Endothelial cell of umbilical vein (primary cell): ENCODE measurements at regions not wholly inside any gene's neighbourhood (a gene's known extent, or its start where the extent isn't known, plus 50 kb on each side); places are given as distances from the start of the nearest gene placed in this dataset.

Experiments
- BruUV-seq: library from RNA; stranded (reverse); fragments of 400-500 nt; replicated peaks from 2 replicates; lab custom pipeline; 2021; lab: Mats Ljungman, UMichigan
- CTCF ChIA-PET: fragments of 300-600, 350-600 bp; sonication (Branson Sonifier 250); formaldehyde crosslinking; loops from one replicate; lab custom pipeline; 2021; ENCODE audit warnings: antibody characterized with exemption, inconsistent platforms; lab: Charles Lee
- POLR2A ChIA-PET: fragments of 300-600, 350-600 bp; sonication (Branson Sonifier 250); formaldehyde crosslinking; loops from one replicate; lab custom pipeline; 2021; ENCODE audit warnings: antibody characterized with exemption, inconsistent platforms; lab: Charles Lee
- DNase-seq: peaks from one replicate; pipeline ENCODE4 v3.0.0-alpha.2; 2011; ENCODE audit warnings: low read depth, low spot score
- FAIRE-seq: peaks from 2 replicates; lab custom pipeline; 2011; peaks lifted over from hg19 to GRCh38; lab: Jason Lieb, UNC
- H2AFZ ChIP-seq: 2 replicates; pipeline ENCODE4 v1.6.0; 2012; ENCODE audit warnings: low read depth, low read length, control low read depth, inconsistent platforms
- H3K27ac ChIP-seq: 2 replicates; pipeline ENCODE4 v1.5.1; 2011; ENCODE audit warnings: low read depth, mild to moderate bottlenecking, control low read depth, low read length, moderate library complexity; ENCODE audit not compliant: insufficient read depth
- H3K27me3 ChIP-seq, 2 experiments: 2 replicates each; pipeline versions ENCODE4 v1.6.0 to v1.6.1; 2011; ENCODE audit warnings: low read length in 2 of 2, mixed read lengths in 1 of 2; ENCODE audit not compliant: control insufficient read depth in 2 of 2, insufficient read depth in 2 of 2
- H3K36me3 ChIP-seq, 2 experiments: 2 replicates in 1 of 2; 3 replicates in 1 of 2; pipeline ENCODE4 v1.5.1; 2011; ENCODE audit warnings: low read length in 2 of 2, mild to moderate bottlenecking in 1 of 2, moderate library complexity in 1 of 2; ENCODE audit not compliant: control insufficient read depth in 2 of 2, insufficient read depth in 2 of 2; ENCODE audit errors: extremely low read depth in 1 of 2
- H3K4me1 ChIP-seq: 3 replicates; pipeline ENCODE4 v1.5.1; 2011; ENCODE audit warnings: mild to moderate bottlenecking, low read length; ENCODE audit not compliant: control insufficient read depth, insufficient read depth; ENCODE audit errors: extremely low read depth
- H3K4me2 ChIP-seq: 2 replicates; pipeline ENCODE4 v1.6.1; 2011; ENCODE audit warnings: low read length, control low read depth, mixed read lengths; ENCODE audit not compliant: insufficient read depth
- H3K4me3 ChIP-seq, 3 experiments: fragments of 200-600 bp in 1 of 3; sonication (generic), shearing (Covaris generic) in 1 of 3; replicated peaks in 1 of 3; 2 replicates each; pipeline ENCODE4 v1.5.1; 2011 to 2016; ENCODE audit warnings: control low read depth in 3 of 3, low read length in 3 of 3, mild to moderate bottlenecking in 2 of 3, inconsistent platforms in 1 of 3, low read depth in 1 of 3, moderate library complexity in 1 of 3; ENCODE audit not compliant: insufficient read depth in 1 of 3
- H3K79me2 ChIP-seq: 2 replicates; pipeline ENCODE4 v1.6.0; 2012; ENCODE audit warnings: low read length, inconsistent platforms; ENCODE audit not compliant: control insufficient read depth, insufficient read depth
- H3K9ac ChIP-seq: replicated peaks from 2 replicates; pipeline ENCODE3; 2011; ENCODE audit warnings: low read length, control low read depth; ENCODE audit not compliant: insufficient read depth; ENCODE audit errors: extremely low read depth
- H3K9me1 ChIP-seq: replicated peaks from 3 replicates; pipeline ENCODE4 v1.6.0; 2011; ENCODE audit warnings: mild to moderate bottlenecking, low read length; ENCODE audit not compliant: control insufficient read depth, insufficient read depth; ENCODE audit errors: extremely low read depth
- H3K9me3 ChIP-seq: replicated peaks from 2 replicates; pipeline ENCODE4 v1.5.1; 2012; ENCODE audit warnings: low read length, inconsistent platforms; ENCODE audit not compliant: control insufficient read depth, insufficient read depth
- H4K20me1 ChIP-seq: replicated peaks from 2 replicates; pipeline ENCODE3; 2011; ENCODE audit warnings: mild to moderate bottlenecking, low read length; ENCODE audit not compliant: control insufficient read depth, insufficient read depth; ENCODE audit errors: extremely low read depth
- POLR2A ChIP-seq: IDR thresholded peaks from 2 replicates; pipeline ENCODE4 v1.6.1; 2012; ENCODE audit warnings: low read depth, mild to moderate bottlenecking, control low read depth, low read length
- POLR2AphosphoS5 ChIP-seq: IDR thresholded peaks from 2 replicates; pipeline ENCODE4 v1.6.1; 2012; ENCODE audit warnings: low read depth, mild to moderate bottlenecking, control low read depth, low read length, moderate library complexity; ENCODE audit not compliant: insufficient read depth
- dilution Hi-C: fragments of 300-500 bp; cut with MboI; formaldehyde crosslinking; loops from one replicate; pipeline ENCODE4 v1.15.0; 2019; ENCODE audit warnings: low sequenced_read_pairs; ENCODE audit not compliant: extremely low pct_ligation_motif_present
- intact Hi-C: fragments of 100-400 bp; cut with micrococcal nuclease; formaldehyde crosslinking; loops from one replicate; pipeline ENCODE4 v1.10.0; 2022
- TF ChIP-seq, protein P1 (sequence below): IDR thresholded peaks from 2 replicates; pipeline ENCODE4 v1.6.1; 2011; ENCODE audit not compliant: insufficient read depth, insufficient read length
- TF ChIP-seq, protein P2 (sequence below), 2 donors: IDR thresholded peaks; 1 replicate in 1 of 2; 2 replicates in 1 of 2; pipeline ENCODE4 v1.5.1; 2011; ENCODE audit warnings: low read length in 2 of 2, mild to moderate bottlenecking in 2 of 2, moderate library complexity in 2 of 2, control low read depth in 1 of 2, inconsistent platforms in 1 of 2, low read depth in 1 of 2; ENCODE audit not compliant: insufficient read depth in 1 of 2; ENCODE audit errors: extremely low read depth in 1 of 2

DNA sequence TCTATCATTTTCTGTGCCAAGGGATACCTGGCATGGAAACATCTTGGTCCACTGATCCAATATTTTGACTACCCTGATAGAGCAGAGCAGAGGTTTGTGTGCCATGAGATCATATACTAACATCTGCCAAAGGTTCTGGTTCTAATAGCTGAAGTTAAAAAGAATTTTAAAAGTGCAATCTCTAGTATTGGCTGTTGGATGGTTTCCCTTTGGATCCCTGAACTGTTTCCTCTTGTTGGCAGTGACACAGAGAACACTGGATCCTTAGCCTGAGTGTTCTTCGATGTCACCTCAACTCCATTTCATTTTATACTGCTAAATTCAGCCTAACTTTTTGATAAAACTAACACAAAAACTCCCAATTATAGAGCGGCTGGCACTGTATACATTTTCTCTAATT lies 169.3 kb upstream of the FBXO11 start:
- no peak overlapping the region for H3K4me2 ChIP-seq
- no peak overlapping the region for H3K4me3 ChIP-seq
- no peak for TF ChIP-seq POLR2A
- no peak for TF ChIP-seq POLR2AphosphoS5
- TF ChIP-seq, protein P1, sequence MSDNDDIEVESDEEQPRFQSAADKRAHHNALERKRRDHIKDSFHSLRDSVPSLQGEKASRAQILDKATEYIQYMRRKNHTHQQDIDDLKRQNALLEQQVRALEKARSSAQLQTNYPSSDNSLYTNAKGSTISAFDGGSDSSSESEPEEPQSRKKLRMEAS, result no peak
- dilution Hi-C loops, result no loop called here
- H3K79me2 ChIP-seq, result no peaks in the 10 kb centered on the region
- H3K4me1 ChIP-seq, result no peaks in the 10 kb centered on the region
- no peaks in the 10 kb centered on the region for H4K20me1 ChIP-seq
- H2AFZ ChIP-seq, result no peak overlapping the region
- ChIA-PET CTCF (no interaction called here), POLR2A (no interaction called here)
- no TSS peak for BruUV-seq
- H3K27me3 ChIP-seq, result peaks cover 2 to 5% of the 10 kb centered on the region in 2 experiments
- no peaks in the 10 kb centered on the region for H3K36me3 ChIP-seq
- H3K9ac ChIP-seq, result no peak overlapping the region
- no peaks in the 10 kb centered on the region for H3K9me3 ChIP-seq
- no peaks in the 10 kb centered on the region for H3K9me1 ChIP-seq
- H3K27ac ChIP-seq, result no peak overlapping the region
- intact Hi-C loops, result no loop called here
- DNase-seq (no peak), FAIRE-seq (no peak)

DNA sequence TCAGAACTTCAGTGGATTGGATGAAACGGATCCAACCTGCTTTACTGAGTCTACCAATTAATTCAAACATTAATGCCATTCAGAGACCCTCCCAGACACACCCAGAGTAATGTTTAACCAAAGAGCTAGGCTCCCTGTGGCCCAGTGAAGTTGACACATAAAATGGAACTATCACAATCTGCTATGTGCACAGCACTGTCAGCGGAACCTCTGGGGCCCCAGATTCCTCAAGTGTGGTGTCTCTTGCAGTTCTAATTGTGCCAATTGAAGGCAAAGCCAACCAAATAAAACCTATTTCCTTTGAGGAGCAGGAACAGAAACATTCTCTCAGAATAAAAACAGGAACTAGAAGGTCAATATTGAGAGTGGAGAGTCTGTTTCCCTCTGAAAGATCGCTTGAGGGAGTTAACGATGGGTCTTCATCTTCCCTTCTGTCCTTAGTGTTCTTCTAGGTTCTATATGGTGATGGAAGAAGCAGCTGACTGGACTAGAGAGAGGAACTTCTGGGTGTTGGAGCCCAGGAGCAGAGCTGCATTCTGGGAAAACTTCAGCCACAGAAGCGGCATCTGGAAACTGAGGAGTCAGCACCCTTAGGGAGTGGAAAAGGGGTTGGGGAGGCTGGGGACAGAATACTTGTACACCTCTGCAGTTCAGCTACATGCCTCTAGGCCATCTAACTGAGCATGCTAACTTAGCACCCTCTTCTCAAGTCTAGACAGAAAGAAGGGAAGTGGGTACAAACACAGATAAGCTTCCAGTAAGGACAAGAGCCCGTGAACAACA lies 174.4 kb upstream of the FBXO11 start:
- CTCF ChIA-PET, result interaction anchor here (0.6 to 2.0 kb wide), 4 partner anchors 8 to 32 kb away, joined by 3 to 8 read pairs (median 4); no protein-coding TSS in a partner anchor
- FAIRE-seq, result no peak
- no peaks in the 10 kb centered on the region for H3K9me3 ChIP-seq
- POLR2A ChIA-PET, result no interaction called here
- H2AFZ ChIP-seq, result no peak overlapping the region
- no peak overlapping the region for H3K4me3 ChIP-seq
- no peak overlapping the region for H3K4me2 ChIP-seq
- H3K27me3 ChIP-seq, result no peaks in the 10 kb centered on the region
- dilution Hi-C loops (no loop called here), intact Hi-C loops (no loop called here)
- BruUV-seq, result no TSS peak
- no peaks in the 10 kb centered on the region for H3K9me1 ChIP-seq
- no peaks in the 10 kb centered on the region for H3K4me1 ChIP-seq
- DNase-seq, result no peak
- no peak overlapping the region for H3K27ac ChIP-seq
- no peaks in the 10 kb centered on the region for H3K36me3 ChIP-seq
- H3K9ac ChIP-seq, result no peak overlapping the region
- TF ChIP-seq, protein P2, sequence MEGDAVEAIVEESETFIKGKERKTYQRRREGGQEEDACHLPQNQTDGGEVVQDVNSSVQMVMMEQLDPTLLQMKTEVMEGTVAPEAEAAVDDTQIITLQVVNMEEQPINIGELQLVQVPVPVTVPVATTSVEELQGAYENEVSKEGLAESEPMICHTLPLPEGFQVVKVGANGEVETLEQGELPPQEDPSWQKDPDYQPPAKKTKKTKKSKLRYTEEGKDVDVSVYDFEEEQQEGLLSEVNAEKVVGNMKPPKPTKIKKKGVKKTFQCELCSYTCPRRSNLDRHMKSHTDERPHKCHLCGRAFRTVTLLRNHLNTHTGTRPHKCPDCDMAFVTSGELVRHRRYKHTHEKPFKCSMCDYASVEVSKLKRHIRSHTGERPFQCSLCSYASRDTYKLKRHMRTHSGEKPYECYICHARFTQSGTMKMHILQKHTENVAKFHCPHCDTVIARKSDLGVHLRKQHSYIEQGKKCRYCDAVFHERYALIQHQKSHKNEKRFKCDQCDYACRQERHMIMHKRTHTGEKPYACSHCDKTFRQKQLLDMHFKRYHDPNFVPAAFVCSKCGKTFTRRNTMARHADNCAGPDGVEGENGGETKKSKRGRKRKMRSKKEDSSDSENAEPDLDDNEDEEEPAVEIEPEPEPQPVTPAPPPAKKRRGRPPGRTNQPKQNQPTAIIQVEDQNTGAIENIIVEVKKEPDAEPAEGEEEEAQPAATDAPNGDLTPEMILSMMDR (IDR thresholded peaks at IDR 0.05; ENCODE audit: extremely low read depth in 1 of 2, insufficient read depth in 1 of 2, low read depth in 1 of 2, low read length in 2 of 2), result no peak
- no peaks in the 10 kb centered on the region for H4K20me1 ChIP-seq
- H3K79me2 ChIP-seq, result no peaks in the 10 kb centered on the region
